WTC11 (cell line): ENCODE measurements at regions not wholly inside any gene's neighbourhood (a gene's known extent, or its start where the extent isn't known, plus 50 kb on each side); places are given as distances from the start of the nearest gene placed in this dataset.

Experiments
- CTCF ChIP-seq: fragments of 200-600 bp; IDR thresholded peaks from 2 replicates; pipeline ENCODE4 v1.8.0; 2022; ENCODE audit warnings: antibody characterized with exemption
- KAT7 ChIP-seq: sonication (generic); formaldehyde crosslinking; IDR thresholded peaks from 2 replicates; pipeline ENCODE4 v1.8.1; 2023; ENCODE audit warnings: missing genetic modification reagents, mild to moderate bottlenecking, borderline replicate concordance
- TF ChIP-seq, protein P1 (sequence below): sonication (generic); formaldehyde crosslinking; IDR thresholded peaks from 2 replicates; pipeline ENCODE4 v1.8.1; 2022; ENCODE audit warnings: low read depth, mild to moderate bottlenecking, moderate library complexity, missing genetic modification reagents, borderline replicate concordance

GRCh38 chr17:56656701-56657327, 63.3 kb downstream of the NOG start:
- TF ChIP-seq, protein P1, sequence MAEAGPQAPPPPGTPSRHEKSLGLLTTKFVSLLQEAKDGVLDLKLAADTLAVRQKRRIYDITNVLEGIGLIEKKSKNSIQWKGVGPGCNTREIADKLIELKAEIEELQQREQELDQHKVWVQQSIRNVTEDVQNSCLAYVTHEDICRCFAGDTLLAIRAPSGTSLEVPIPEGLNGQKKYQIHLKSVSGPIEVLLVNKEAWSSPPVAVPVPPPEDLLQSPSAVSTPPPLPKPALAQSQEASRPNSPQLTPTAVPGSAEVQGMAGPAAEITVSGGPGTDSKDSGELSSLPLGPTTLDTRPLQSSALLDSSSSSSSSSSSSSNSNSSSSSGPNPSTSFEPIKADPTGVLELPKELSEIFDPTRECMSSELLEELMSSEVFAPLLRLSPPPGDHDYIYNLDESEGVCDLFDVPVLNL (CRISPR knock-in tag) = no peak
- no peak for TF ChIP-seq CTCF
- TF ChIP-seq KAT7 (CRISPR knock-in tag) = no peak
